Astrocyte of the cerebellum (primary cell): ENCODE measurements at regions not wholly inside any gene's neighbourhood (a gene's known extent, or its start where the extent isn't known, plus 50 kb on each side); places are given as distances from the start of the nearest gene placed in this dataset.
"Not testable (repeated sequence)": the region's sequence is repeated elsewhere in the genome, so short reads cannot be mapped to it uniquely, and the experiment has no call there.

Experiments used
- DNase-seq: peaks from one replicate; pipeline ENCODE4 v3.0.0-alpha.2; 2011; ENCODE audit warnings: low read depth
- H3K4me3 ChIP-seq: 2 replicates; pipeline ENCODE4 v1.5.1; 2011; ENCODE audit warnings: mild to moderate bottlenecking, low read depth, low read length, moderate library complexity
- CTCF ChIP-seq: IDR thresholded peaks from 2 replicates; pipeline ENCODE4 v1.5.1; 2012; ENCODE audit warnings: low read length, low read depth, moderate library complexity, mild to moderate bottlenecking; ENCODE audit errors: missing control alignments
- in situ Hi-C: cut with HindIII; loops from 2 replicates; pipeline ENCODE4 v1.10.0; 2017; ENCODE audit warnings: low sequenced_read_pairs

GRCh38 chr1:143680304-143680703, 291.5 kb downstream of the FAM72C start:
- H3K4me3 ChIP-seq: no peak overlapping the region
- DNase-seq: no peak
- no peak for TF ChIP-seq CTCF
- in situ Hi-C loops: no loop called here

- TF ChIP-seq CTCF: no peak
- no peak for DNase-seq
- no peak overlapping the region for H3K4me3 ChIP-seq
- in situ Hi-C loops: no loop called here
Observed at GRCh38 chr1:143672983-143673382, 298.8 kb downstream of the FAM72C start.

GRCh38 chr1:143667730-143668129, 304.1 kb downstream of the FAM72C start:
- no peak for TF ChIP-seq CTCF
- no peak overlapping the region for H3K4me3 ChIP-seq
- no peak for DNase-seq
- in situ Hi-C loops: no loop called here

GRCh38 chr1:143666851-143667250, 304.9 kb downstream of the FAM72C start:
- DNase-seq: no peak
- H3K4me3 ChIP-seq: no peak overlapping the region
- in situ Hi-C loops: no loop called here
- TF ChIP-seq CTCF: no peak

GRCh38 chr1:143665606-143666005, 306.2 kb downstream of the FAM72C start:
- no peak for DNase-seq
- no peak for TF ChIP-seq CTCF
- in situ Hi-C loops: no loop called here
- H3K4me3 ChIP-seq: no peak overlapping the region

- DNase-seq, H3K4me3 ChIP-seq, in situ Hi-C loops: not testable (repeated sequence)
Observed at GRCh38 chr1:143663056-143663455, 308.7 kb downstream of the FAM72C start.

- TF ChIP-seq CTCF: no peak
Observed at GRCh38 chr1:143661418-143662101, 310.2 kb downstream of the FAM72C start.

More at GRCh38 chr1:143661418-143662101, 310.2 kb downstream of the FAM72C start:
- in situ Hi-C loops: no loop called here
- H3K4me3 ChIP-seq: no peak overlapping the region
- no peak for DNase-seq
